GM23248 (cell line): ENCODE measurements at regions not wholly inside any gene's neighbourhood (a gene's known extent, or its start where the extent isn't known, plus 50 kb on each side); places are given as distances from the start of the nearest gene placed in this dataset.

ENCODE experiments used
- EZH2 ChIP-seq: fragments of 200-600 bp; sonication (generic); IDR thresholded peaks from 2 replicates; pipeline ENCODE4 v1.6.1; 2018; ENCODE audit warnings: antibody characterized with exemption, mild to moderate bottlenecking; ENCODE audit not compliant: insufficient read depth, poor library complexity, severe bottlenecking
- EZH2phosphoT487 ChIP-seq: fragments of 200-600 bp; sonication (generic); IDR thresholded peaks from 2 replicates; pipeline ENCODE4 v1.6.1; 2018; ENCODE audit warnings: antibody characterized with exemption, moderate library complexity, mild to moderate bottlenecking, low read depth; ENCODE audit not compliant: insufficient read depth

- no peak for TF ChIP-seq EZH2phosphoT487
- no peak for TF ChIP-seq EZH2
Observed at GRCh38 chr7:12090757-12091221, 120.3 kb upstream of the TMEM106B start.
